ENCODE measurements at regions not wholly inside any gene's neighbourhood (a gene's known extent, or its start where the extent isn't known, plus 50 kb on each side); places are given as distances from the start of the nearest gene placed in this dataset.

GRCh38 chr5:112597831-112598230 lies 139.9 kb upstream of the APC start:
- Histone ChIP-seq H3K4me2 (no peak overlapping the region), H3K9me2 (ENCODE audit: insufficient read depth) (no peaks in the 10 kb centered on the region), H2AFZ (no peak overlapping the region), H3K4me1 (ENCODE audit: insufficient read depth) (no peaks in the 10 kb centered on the region), H3K4me3 (no peak overlapping the region), H3K27me3 (ENCODE audit: insufficient read depth) (no peaks in the 10 kb centered on the region), H3K27ac (ENCODE audit: low read depth) (no peak overlapping the region), H3K36me3 (ENCODE audit: insufficient read depth) (no peaks in the 10 kb centered on the region), H3F3A (replicated peaks; ENCODE audit: low read depth) (no peaks in the 10 kb centered on the region), H4K20me1 (replicated peaks; ENCODE audit: insufficient read depth) (no peaks in the 10 kb centered on the region), H3K79me2 (replicated peaks; ENCODE audit: insufficient read depth) (no peaks in the 10 kb centered on the region)
- Mint-ChIP-seq H3K27ac (no peak overlapping the region), H3K27me3 (ENCODE audit: insufficient read depth, low read depth, poor library complexity) (no peaks in the 10 kb centered on the region), H3K36me3 (ENCODE audit: low read depth) (no peaks in the 10 kb centered on the region), H3K4me3 (no peak overlapping the region), H3K4me1 (no peaks in the 10 kb centered on the region), H3K9me3 (no peaks in the 10 kb centered on the region)
- ATAC-seq = no peak
- TF ChIP-seq NANOG (IDR thresholded peaks at IDR 0.05; ENCODE audit: borderline replicate concordance) (no peak), STAT1 (IDR thresholded peaks at IDR 0.05; ENCODE audit: unreplicated experiment) (no peak), EZH2phosphoT487 (IDR thresholded peaks at IDR 0.05; ENCODE audit: unreplicated experiment) (no peak), JUNB (IDR thresholded peaks at IDR 0.05; ENCODE audit: unreplicated experiment) (no peak), REST (IDR thresholded peaks at IDR 0.05; ENCODE audit: unreplicated experiment) (no peak), CTCF (conservative IDR thresholded peaks at IDR 0.05; ENCODE audit: low read depth in 2 of 2) (no peak), EZH2 (IDR thresholded peaks at IDR 0.05; ENCODE audit: low read depth, unreplicated experiment) (no peak), ZNF114 (CRISPR knock-in tag; IDR thresholded peaks at IDR 0.05) (no peak), CREB1 (CRISPR knock-in tag; IDR thresholded peaks at IDR 0.05; ENCODE audit: low read depth) (no peak), POLR2AphosphoS5 (IDR thresholded peaks at IDR 0.05; ENCODE audit: low read depth) (no peak), ZNF331 (CRISPR knock-in tag; IDR thresholded peaks at IDR 0.05; ENCODE audit: low read depth) (no peak), ETS1 (IDR thresholded peaks at IDR 0.05) (no peak), ZNF462 (CRISPR knock-in tag; IDR thresholded peaks at IDR 0.05) (no peak)
- no peak for DNase-seq (ENCODE audit: low spot score)

Measured in GM23338 (cell line).